GM18507 (cell line): ENCODE measurements at regions not wholly inside any gene's neighbourhood (a gene's known extent, or its start where the extent isn't known, plus 50 kb on each side); places are given as distances from the start of the nearest gene placed in this dataset.

Experiments used
- DNase-seq: peaks from one replicate; pipeline ENCODE4 v3.0.0; 2011; ENCODE audit warnings: low read depth; ENCODE audit not compliant: insufficient read length; ENCODE audit errors: extremely low spot score
- FAIRE-seq: peaks from 2 replicates; lab custom pipeline; 2011; peaks lifted over from hg19 to GRCh38; lab: Jason Lieb, UNC

- DNase-seq, result no peak
- FAIRE-seq, result no peak
These were observed 113.4 kb upstream of the PKDCC start for GRCh38 chr2:41934329-41934958.

DNA sequence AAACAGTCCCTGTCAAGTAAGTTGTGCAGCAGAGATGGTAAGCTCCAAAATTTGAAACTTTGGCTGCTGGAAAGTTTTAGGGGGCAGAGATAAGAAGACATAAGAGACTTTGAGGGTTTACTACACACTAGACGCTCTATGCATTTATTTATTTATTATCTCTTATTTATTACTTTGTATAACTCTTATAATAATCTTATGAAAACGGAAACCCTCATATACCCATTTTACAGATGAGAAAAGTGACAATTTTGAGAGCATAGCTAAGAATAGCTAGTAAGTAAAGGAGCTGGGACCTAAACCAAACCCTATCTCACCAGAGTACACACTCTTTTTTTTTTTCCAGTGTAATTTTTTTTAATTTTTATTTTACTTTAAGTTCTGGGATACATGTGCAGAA, 112.8 kb upstream of the PKDCC start:
- no peak for FAIRE-seq
- no peak for DNase-seq

DNA sequence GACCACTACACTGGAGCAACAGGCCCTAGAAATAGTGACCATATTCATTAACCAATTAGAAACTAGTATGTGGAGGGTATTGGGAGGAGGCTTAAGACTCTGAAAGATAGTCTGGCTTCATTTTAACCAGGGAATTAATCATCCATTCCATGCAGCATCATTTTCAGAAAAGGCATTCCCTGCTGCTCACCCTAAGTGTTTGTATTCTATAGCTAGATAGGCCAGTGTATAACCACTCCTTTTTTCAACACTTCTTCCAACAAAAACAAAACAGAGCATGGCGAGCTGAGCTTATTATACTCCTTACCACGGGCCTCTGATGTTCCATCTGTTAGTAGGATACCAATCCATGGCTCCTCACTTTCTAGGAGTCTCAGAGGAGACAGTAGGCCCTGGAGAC, 112.0 kb upstream of the PKDCC start:
- DNase-seq, result no peak
- FAIRE-seq, result no peak

DNA sequence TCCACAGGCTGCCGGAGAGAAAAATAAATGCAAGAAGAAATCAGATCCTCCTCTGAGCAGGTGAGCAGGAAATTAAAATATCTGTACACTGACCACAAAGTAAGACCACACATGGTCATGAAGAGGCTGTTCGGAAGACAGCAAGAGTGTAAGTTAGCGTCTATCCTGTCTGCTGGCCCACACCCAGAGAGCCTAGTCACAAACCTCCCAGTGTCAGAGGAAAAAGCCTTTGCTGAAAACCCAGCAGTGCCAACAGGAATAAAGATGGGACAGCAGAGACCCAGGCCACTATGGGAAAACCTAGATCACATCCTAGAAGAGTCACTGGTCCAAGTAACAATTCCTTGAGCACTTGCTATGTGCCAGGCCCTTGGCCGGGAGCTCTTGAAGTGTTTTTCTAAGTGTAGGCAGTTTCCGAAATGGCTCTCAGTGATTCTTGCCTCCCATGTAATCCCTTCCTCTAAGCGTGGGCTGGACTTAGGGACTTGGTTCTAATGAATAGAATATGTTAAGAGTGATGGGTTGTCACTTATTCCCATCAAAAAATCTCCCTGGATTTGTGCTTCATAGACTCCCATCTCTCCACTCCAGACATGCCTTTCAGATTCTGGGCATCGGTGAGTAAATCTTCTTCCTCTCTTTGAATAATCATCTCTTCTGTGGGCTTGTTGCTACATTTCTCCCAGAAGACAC, 110.9 kb upstream of the PKDCC start:
- FAIRE-seq (no peak), DNase-seq (no peak)

GRCh38 chr2:41937464-41937906, 110.3 kb upstream of the PKDCC start:
- DNase-seq, result no peak
- no peak for FAIRE-seq

DNA sequence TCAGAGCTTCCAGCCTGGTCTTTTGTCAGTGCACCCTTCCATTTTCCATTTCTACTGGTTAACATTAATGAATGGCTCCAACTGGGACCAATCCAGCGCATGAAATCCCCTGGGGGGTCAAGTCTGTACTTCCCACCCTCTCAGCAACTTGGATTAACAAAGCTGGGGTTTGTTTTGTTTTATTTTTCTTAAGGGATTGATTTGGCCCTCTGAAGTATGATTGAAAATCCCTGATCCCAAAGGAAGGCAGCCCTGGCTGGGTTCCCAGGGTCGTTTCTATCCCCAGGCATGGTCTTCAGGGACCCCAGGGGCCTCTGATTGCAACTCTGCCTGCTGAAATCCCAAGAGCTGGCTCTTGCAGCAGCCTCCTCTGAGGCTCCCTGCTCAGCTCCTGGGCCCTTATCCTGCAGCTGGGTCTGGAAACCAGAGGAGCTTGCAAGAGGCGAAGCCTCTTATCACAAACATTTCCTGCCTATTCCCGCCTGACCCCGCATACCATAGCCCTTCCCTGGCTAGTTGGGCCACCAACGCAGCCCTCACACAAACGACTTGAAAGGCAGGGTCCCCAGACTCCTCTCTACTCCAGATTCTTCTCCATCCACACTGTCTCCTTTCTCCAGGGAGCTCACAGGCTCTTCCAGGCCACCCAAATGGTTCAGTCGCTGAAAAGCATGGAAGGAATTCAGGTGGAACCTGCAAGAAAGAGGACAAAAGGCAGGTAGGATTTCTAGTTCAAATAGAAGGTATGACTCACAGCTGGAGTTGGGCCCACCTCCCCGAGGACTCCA, 109.7 kb upstream of the PKDCC start:
- DNase-seq (no peak), FAIRE-seq (no peak)

DNA sequence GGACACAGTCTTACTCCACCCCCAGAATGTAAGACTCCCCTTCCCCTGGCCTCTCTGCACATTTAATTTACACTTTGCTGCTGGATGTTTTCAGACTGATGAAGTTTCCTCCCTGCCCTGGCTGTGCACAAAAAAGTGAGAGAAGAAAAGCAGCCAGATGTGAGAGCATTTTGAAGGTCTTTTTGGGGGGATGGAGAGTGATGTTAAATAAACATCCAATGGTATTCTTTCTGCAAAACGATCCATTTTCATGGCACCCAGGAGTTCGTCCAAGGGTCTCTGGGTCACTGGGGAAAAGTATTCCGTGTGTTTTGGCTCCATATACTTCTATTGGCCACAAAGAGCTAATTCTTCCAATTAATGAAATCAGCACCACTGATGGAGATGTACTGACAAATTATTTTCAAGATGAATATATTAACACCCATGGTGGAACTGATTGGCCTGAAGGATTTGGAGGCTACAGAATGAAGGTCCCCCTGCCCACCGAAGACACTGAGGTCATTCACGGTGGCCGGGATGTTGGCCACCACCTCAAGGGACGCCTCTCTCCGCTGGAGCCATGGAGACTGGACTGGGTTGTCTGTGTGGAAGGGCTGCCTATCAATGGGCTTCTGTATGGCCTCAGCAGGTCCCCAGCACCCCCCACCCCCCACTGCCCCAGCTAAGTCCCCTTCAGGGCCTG, 107.6 kb upstream of the PKDCC start:
- no peak for FAIRE-seq
- DNase-seq, result no peak

DNA sequence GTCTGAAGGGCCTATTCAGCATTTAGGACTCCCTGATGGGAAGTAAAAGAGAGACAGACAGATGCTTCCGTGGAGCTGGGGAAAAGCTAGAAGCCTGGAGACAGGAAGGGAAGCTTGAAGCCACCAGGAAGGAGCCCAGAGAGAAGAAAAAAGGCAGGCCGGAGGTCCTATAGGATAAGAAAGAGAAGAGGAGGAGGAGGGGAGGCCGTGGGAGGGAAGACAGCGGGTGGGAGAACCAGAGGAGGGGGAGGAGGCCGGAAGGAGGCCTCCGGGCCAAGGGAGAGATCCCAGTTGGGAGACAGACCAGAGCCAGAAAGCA, 107.1 kb upstream of the PKDCC start:
- no peak for DNase-seq
- no peak for FAIRE-seq

DNA sequence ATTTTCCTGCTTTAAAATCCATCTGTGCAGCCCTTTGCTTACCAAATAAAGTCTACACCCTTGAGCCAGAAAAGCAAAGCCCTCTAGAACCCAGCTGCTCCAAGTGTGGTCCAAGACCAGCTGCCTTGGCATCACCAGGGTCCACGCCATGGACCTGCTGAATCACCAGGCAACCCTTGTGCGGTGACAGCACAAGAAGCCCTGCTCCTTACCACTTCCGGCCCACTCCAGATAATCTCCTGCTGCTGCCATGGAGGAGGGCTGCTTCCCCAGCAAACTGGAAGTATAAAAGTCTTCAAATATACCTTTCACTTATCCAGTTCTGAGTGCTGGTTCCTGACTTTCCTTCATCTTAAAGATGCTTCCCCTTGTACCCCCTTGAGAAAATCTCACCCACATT, 106.0 kb upstream of the PKDCC start:
- FAIRE-seq (no peak), DNase-seq (no peak)

GRCh38 chr2:41942278-41942677, 105.5 kb upstream of the PKDCC start:
- FAIRE-seq (no peak), DNase-seq (no peak)

- DNase-seq, result no peak
- no peak for FAIRE-seq
These were observed 104.7 kb upstream of the PKDCC start for GRCh38 chr2:41943159-41943558.

- FAIRE-seq, result no peak
- no peak for DNase-seq
These were observed 103.5 kb upstream of the PKDCC start for GRCh38 chr2:41944220-41944880.

DNA sequence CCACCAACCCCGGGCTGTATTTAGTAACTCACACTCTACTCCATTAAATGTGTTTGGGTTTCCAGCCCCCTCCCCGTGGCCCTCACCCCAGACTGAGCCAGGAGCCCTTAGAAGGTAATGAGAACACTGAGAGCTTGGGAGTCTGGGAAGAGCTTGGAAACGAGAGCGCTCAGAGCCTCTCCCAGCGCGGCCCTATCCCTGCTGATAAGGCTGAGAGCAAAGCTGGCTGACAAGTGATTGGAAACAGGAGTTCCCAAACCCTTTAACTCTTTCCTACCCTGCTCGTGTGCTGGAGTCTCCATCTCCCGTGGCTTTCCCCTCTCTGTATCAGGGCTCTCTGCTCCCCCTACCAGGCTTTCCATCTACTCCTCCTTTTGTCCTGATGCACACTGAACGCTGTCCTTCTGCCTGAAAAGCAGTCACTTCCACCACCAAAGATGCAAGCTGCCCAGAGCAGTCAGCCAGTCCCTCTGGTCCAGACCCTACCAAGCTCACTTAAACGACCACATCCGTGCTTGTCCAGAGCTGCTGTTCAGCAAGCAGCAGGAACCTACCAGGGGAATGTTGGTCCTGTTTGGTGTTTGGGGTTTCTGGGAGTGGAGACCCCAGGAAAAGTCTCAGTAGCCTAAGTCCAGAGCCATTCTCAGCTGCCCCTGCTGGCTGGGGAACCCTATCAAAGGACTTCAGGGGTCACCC, 100.0 kb upstream of the PKDCC start:
- DNase-seq (no peak), FAIRE-seq (no peak)

- FAIRE-seq, result no peak
- DNase-seq, result no peak
These were observed 99.4 kb upstream of the PKDCC start for GRCh38 chr2:41948397-41948763.

DNA sequence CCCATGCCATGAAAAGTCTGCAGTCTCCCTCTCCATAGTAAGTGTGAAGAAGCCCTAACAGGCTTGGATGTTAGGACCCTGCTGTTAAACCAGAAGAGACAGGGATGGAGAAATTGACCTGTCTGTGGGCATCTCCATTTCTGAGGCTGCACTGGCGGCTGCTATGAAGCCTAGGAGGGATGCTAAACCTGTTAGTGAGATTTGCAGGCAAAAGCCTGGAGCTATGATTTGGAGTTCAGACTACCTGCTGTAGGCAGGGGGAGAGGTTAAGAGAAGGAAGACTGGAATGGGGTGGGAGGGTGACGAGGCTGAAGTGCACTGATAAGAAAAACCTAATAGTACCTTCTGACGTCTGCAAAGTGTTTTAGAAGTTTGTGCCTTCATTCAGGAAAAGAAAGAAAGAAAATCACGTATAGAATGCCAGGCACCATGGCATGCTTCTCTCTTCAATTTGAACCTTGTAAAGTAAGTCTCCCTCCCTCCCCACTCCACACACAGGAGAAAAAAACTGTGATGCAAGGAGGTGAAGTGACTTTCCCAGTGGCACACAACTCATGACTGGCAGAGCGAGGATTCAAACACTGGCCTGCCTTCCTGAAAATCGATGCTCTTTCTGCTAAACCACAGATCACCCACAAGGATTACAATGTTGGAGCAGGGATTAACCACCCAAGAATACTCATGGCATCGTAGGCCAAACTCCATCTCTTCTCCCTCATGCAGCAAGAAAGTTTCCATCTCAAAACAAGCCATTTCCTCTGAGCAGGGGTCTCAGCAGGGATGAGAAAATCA, 98.5 kb upstream of the PKDCC start:
- FAIRE-seq (no peak), DNase-seq (no peak)

DNA sequence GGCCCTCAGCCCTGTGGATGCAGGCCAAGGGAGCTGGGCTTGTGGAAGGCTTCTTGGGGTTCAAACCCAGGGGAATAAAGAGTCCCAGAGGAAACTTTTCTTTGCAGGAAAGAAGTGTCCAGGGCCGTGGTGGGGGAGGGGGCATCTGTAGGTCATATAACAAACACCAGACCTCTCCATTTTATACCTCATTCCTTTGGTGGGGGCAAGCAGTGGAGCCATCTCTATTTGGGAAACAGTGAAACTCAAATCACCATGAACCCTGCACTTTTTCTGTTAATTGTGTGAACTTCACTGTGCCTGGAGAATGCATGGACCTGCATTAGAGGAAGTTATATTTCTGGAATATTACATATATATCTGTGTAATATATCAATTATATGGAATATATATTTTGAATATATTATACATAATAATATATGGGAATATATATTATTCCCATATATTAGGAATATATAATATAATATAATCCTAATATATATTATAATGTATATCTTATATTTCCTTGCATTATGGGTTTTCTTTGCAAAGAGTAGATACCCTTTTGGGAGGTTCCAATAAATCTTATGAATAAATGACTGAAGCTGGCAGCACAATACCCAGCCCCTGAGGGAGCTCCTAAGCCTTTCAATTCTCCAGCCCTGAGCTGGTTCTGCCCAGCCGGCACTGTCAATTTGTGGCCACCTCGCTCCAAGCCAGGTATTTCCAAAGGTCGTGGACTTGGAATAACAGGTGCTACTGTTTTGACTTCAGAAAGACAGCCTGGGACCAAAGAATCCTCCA, 97.7 kb upstream of the PKDCC start:
- FAIRE-seq (no peak), DNase-seq (no peak)

DNA sequence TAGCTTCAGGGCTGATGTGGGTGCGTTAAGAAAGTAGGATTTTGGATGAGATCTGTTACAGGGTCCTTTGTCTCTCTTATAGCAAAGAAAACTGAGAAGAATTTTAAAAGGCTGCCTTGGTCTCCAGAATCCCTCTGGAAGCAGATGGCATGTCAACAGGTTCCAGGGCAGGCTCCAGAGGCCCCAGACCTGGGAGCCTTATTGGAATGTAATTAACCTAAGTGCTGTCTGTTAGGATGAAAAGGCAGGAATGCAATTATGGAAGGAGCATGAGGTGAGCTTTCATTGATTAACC, 97.2 kb upstream of the PKDCC start:
- no peak for DNase-seq
- no peak for FAIRE-seq
